NCI-H146 (cell line): ENCODE measurements at regions not wholly inside any gene's neighbourhood (a gene's known extent, or its start where the extent isn't known, plus 50 kb on each side); places are given as distances from the start of the nearest gene placed in this dataset.

Source experiments
- DNase-seq: peaks from one replicate; lab custom pipeline; 2025; lab: John Stamatoyannopoulos, UW

DNA sequence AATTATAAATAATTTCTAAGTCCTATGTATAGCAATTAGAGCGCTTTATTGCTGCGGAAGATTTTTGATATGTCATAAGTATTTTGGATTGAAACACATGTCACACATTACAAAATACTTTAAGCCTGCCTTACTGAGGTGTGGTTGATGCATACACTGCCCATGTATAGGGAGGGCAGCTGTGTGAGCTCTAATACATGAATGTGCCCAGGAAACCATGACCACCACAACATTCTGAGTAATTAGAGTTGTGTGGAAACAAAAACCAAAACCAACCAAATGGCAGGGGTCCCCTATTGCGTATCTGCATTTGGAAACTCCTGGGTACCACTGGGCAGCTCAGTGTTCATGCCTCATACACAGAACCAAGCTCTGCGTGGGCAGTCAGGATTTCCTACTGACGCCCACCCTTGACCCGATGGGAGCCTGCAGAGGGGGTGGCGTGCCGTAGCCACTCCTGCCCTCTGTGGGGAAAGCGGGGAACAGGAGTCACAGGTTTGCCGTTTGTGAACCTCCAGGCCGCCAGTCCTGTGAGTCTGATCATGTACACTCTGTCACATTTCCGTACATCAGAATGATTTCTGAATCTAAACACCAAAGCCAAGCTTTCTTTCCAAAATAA, 50.9 kb upstream of the PDE10A start:
- DNase-seq = no peak
